ENCODE measurements at regions not wholly inside any gene's neighbourhood (a gene's known extent, or its start where the extent isn't known, plus 50 kb on each side); places are given as distances from the start of the nearest gene placed in this dataset.

GRCh38 chr22:27568265-27568664 lies 233.3 kb downstream of the MN1 start:
- H3K27ac ChIP-seq (ENCODE audit: low read depth, low read length, poor library complexity, severe bottlenecking): no peak overlapping the region
- no peaks in the 10 kb centered on the region for H4K20me1 ChIP-seq (ENCODE audit: insufficient read depth, low read length)
- no peak overlapping the region for H3K9ac ChIP-seq (ENCODE audit: low read length)
- no peak overlapping the region for H3K4me3 ChIP-seq (ENCODE audit: low read depth, low read length, poor library complexity, severe bottlenecking)
- TF ChIP-seq CTCF (IDR thresholded peaks at IDR 0.05; ENCODE audit: low read length) (no peak), EZH2 (IDR thresholded peaks at IDR 0.05; ENCODE audit: borderline replicate concordance, low read length) (no peak)
- no peaks in the 10 kb centered on the region for H3F3A ChIP-seq (ENCODE audit: insufficient read depth, low read length)
- H3K36me3 ChIP-seq (ENCODE audit: insufficient read depth, low read length): no peaks in the 10 kb centered on the region
- H3K9me3 ChIP-seq (ENCODE audit: low read length): no peaks in the 10 kb centered on the region
- no peaks in the 10 kb centered on the region for H3K79me2 ChIP-seq (ENCODE audit: insufficient read depth, low read length)
- no peak overlapping the region for H2AFZ ChIP-seq (ENCODE audit: low read length)
- no peak overlapping the region for H3K4me2 ChIP-seq (ENCODE audit: low read length)
- H3K27me3 ChIP-seq (ENCODE audit: insufficient read depth, low read length): no peaks in the 10 kb centered on the region
- H3K4me1 ChIP-seq (ENCODE audit: insufficient read depth, low read length, severe bottlenecking): no peaks in the 10 kb centered on the region
- no peaks in the 10 kb centered on the region for H3K9me2 ChIP-seq (ENCODE audit: low read depth, low read length)

GRCh38 chr22:27571463-27572277 lies 229.9 kb downstream of the MN1 start:
- no peak for TF ChIP-seq EZH2 (IDR thresholded peaks at IDR 0.05; ENCODE audit: borderline replicate concordance, low read length)
- Histone ChIP-seq H3K9ac (ENCODE audit: low read length) (no peak overlapping the region), H3K4me3 (ENCODE audit: low read depth, low read length, poor library complexity, severe bottlenecking) (no peak overlapping the region), H4K20me1 (ENCODE audit: insufficient read depth, low read length) (no peaks in the 10 kb centered on the region), H3F3A (ENCODE audit: insufficient read depth, low read length) (no peaks in the 10 kb centered on the region), H3K4me2 (ENCODE audit: low read length) (no peak overlapping the region), H3K9me3 (ENCODE audit: low read length) (no peaks in the 10 kb centered on the region), H2AFZ (ENCODE audit: low read length) (no peak overlapping the region), H3K27ac (ENCODE audit: low read depth, low read length, poor library complexity, severe bottlenecking) (no peak overlapping the region), H3K36me3 (ENCODE audit: insufficient read depth, low read length) (no peaks in the 10 kb centered on the region), H3K27me3 (ENCODE audit: insufficient read depth, low read length) (no peaks in the 10 kb centered on the region), H3K9me2 (ENCODE audit: low read depth, low read length) (no peaks in the 10 kb centered on the region), H3K79me2 (ENCODE audit: insufficient read depth, low read length) (no peaks in the 10 kb centered on the region), H3K4me1 (ENCODE audit: insufficient read depth, low read length, severe bottlenecking) (no peaks in the 10 kb centered on the region)

- Histone ChIP-seq H3K4me2 (ENCODE audit: low read length) (no peak overlapping the region), H3F3A (ENCODE audit: insufficient read depth, low read length) (no peaks in the 10 kb centered on the region), H3K9me2 (ENCODE audit: low read depth, low read length) (no peaks in the 10 kb centered on the region), H3K4me3 (ENCODE audit: low read depth, low read length, poor library complexity, severe bottlenecking) (no peak overlapping the region), H3K9me3 (ENCODE audit: low read length) (no peaks in the 10 kb centered on the region), H3K27ac (ENCODE audit: low read depth, low read length, poor library complexity, severe bottlenecking) (no peak overlapping the region), H3K79me2 (ENCODE audit: insufficient read depth, low read length) (no peaks in the 10 kb centered on the region), H2AFZ (ENCODE audit: low read length) (no peak overlapping the region), H4K20me1 (ENCODE audit: insufficient read depth, low read length) (no peaks in the 10 kb centered on the region), H3K9ac (ENCODE audit: low read length) (no peak overlapping the region), H3K27me3 (ENCODE audit: insufficient read depth, low read length) (no peaks in the 10 kb centered on the region), H3K36me3 (ENCODE audit: insufficient read depth, low read length) (no peaks in the 10 kb centered on the region), H3K4me1 (ENCODE audit: insufficient read depth, low read length, severe bottlenecking) (no peaks in the 10 kb centered on the region)
- TF ChIP-seq EZH2 (IDR thresholded peaks at IDR 0.05; ENCODE audit: borderline replicate concordance, low read length) (no peak), CTCF (IDR thresholded peaks at IDR 0.05; ENCODE audit: low read length) (no peak)
Observed at GRCh38 chr22:27572278-27572666, 229.3 kb downstream of the MN1 start.

All from OCI-LY1 (cell line).